ENCODE measurements at regions not wholly inside any gene's neighbourhood (a gene's known extent, or its start where the extent isn't known, plus 50 kb on each side); places are given as distances from the start of the nearest gene placed in this dataset.
A peak's percentile ranks its signal among the peaks of the same experiment; 100 is the strongest.

GRCh38 chr5:83817591-83817990 lies 96.9 kb upstream of the HAPLN1 start:
- H3K4me1 ChIP-seq (ENCODE audit: control insufficient read depth, insufficient read depth, low read length) = no peaks in the 10 kb centered on the region
- H3K4me2 ChIP-seq (ENCODE audit: control insufficient read depth, insufficient read depth) = no peak overlapping the region
- no peak overlapping the region for H3K4me3 ChIP-seq
- H3K9me3 ChIP-seq (replicated peaks; ENCODE audit: control insufficient read depth, insufficient read depth, low read length) = no peaks in the 10 kb centered on the region
- no peak for FAIRE-seq
- H2AFZ ChIP-seq (ENCODE audit: control insufficient read depth, low read depth, low read length) = no peak overlapping the region
- RAD21 ChIA-PET (ENCODE audit: unreplicated experiment) = no interaction called here
- SMC1A ChIA-PET (ENCODE audit: uncharacterized antibody, unreplicated experiment) = no interaction called here
- no peak for DNase-seq (ENCODE audit: low read depth, low spot score)
- H3K27me3 ChIP-seq (replicated peaks in 1 of 2; ENCODE audit: control insufficient read depth in 2 of 2, insufficient read depth in 2 of 2, low read length in 1 of 2) = no peaks in the 10 kb centered on the region
- H3K27ac ChIP-seq (ENCODE audit: control insufficient read depth, insufficient read depth) = no peak overlapping the region
- H4K20me1 ChIP-seq (ENCODE audit: control insufficient read depth, insufficient read depth) = no peaks in the 10 kb centered on the region
- no peaks in the 10 kb centered on the region for H3K79me2 ChIP-seq (ENCODE audit: control insufficient read depth, insufficient read depth, low read length)
- POLR2A ChIA-PET = no interaction called here
- no TSS peak for BruUV-seq (replicated peaks)
- peak; percentile 66 for ATAC-seq
- H3K9ac ChIP-seq (ENCODE audit: control insufficient read depth, insufficient read depth, low read length) = no peak overlapping the region
- WGBS (ENCODE audit: insufficient coverage, insufficient replicate concordance, low lambda C conversion rate, missing lambda C conversion rate) = 0% methylated on average over 1 of the region's 1 CpG
- CTCF ChIA-PET = no interaction called here
- in situ Hi-C loops (cut with MboI) = no loop called here
- no peaks in the 10 kb centered on the region for H3K36me3 ChIP-seq (ENCODE audit: control insufficient read depth in 2 of 2, insufficient read depth in 2 of 2, low read length in 1 of 2)
- intact Hi-C loops (cut with micrococcal nuclease; ENCODE audit: unreplicated experiment) = no loop called here
- TF ChIP-seq IRF4 (IDR thresholded peaks at IDR 0.05; ENCODE audit: low read depth, low read length) (0 out of 2 replicates have a peak, but pooled peaks have one; percentile 23), IKZF2 (IDR thresholded peaks at IDR 0.05) (peak; percentile 38 to 46; a peak in 1 of 4 replicates), CREM (IDR thresholded peaks at IDR 0.05; ENCODE audit: low read depth) (no peak), HCFC1 (IDR thresholded peaks at IDR 0.05; ENCODE audit: low read length) (no peak), ZNF622 (IDR thresholded peaks at IDR 0.05) (no peak), RAD51 (IDR thresholded peaks at IDR 0.05) (no peak), EZH2 (IDR thresholded peaks at IDR 0.05; ENCODE audit: borderline replicate concordance, control insufficient read depth, low read depth, low read length) (no peak), MEF2A (IDR thresholded peaks at IDR 0.05; ENCODE audit: insufficient read depth, low read depth, low read length) (no peak), MEF2B (IDR thresholded peaks at IDR 0.05; ENCODE audit: partially characterized antibody, poor library complexity, severe bottlenecking) (no peak), EED (IDR thresholded peaks at IDR 0.05; ENCODE audit: low read depth) (no peak), JUNB (IDR thresholded peaks at IDR 0.05) (peak; percentile 47; the same call in 1 of the 2 replicates), SPI1 (IDR thresholded peaks at IDR 0.05; ENCODE audit: borderline replicate concordance, insufficient read depth, low read depth, low read length) (peak; percentile 69), BRCA1 (IDR thresholded peaks at IDR 0.05; ENCODE audit: low read depth, low read length) (no peak), KDM1A (IDR thresholded peaks at IDR 0.05; ENCODE audit: borderline replicate concordance) (no peak), BMI1 (IDR thresholded peaks at IDR 0.05; ENCODE audit: borderline replicate concordance) (no peak), IKZF1 (conservative IDR thresholded peaks at IDR 0.05) (0 out of 2 replicates have a peak, but pooled peaks have one; percentile 18), KAT2A (conservative IDR thresholded peaks at IDR 0.05; ENCODE audit: control insufficient read depth, low read depth, low read length) (no peak), ZNF274 (IDR thresholded peaks at IDR 0.05; ENCODE audit: insufficient read depth, insufficient read length) (no peak)
- TF ChIP-seq, protein P1, sequence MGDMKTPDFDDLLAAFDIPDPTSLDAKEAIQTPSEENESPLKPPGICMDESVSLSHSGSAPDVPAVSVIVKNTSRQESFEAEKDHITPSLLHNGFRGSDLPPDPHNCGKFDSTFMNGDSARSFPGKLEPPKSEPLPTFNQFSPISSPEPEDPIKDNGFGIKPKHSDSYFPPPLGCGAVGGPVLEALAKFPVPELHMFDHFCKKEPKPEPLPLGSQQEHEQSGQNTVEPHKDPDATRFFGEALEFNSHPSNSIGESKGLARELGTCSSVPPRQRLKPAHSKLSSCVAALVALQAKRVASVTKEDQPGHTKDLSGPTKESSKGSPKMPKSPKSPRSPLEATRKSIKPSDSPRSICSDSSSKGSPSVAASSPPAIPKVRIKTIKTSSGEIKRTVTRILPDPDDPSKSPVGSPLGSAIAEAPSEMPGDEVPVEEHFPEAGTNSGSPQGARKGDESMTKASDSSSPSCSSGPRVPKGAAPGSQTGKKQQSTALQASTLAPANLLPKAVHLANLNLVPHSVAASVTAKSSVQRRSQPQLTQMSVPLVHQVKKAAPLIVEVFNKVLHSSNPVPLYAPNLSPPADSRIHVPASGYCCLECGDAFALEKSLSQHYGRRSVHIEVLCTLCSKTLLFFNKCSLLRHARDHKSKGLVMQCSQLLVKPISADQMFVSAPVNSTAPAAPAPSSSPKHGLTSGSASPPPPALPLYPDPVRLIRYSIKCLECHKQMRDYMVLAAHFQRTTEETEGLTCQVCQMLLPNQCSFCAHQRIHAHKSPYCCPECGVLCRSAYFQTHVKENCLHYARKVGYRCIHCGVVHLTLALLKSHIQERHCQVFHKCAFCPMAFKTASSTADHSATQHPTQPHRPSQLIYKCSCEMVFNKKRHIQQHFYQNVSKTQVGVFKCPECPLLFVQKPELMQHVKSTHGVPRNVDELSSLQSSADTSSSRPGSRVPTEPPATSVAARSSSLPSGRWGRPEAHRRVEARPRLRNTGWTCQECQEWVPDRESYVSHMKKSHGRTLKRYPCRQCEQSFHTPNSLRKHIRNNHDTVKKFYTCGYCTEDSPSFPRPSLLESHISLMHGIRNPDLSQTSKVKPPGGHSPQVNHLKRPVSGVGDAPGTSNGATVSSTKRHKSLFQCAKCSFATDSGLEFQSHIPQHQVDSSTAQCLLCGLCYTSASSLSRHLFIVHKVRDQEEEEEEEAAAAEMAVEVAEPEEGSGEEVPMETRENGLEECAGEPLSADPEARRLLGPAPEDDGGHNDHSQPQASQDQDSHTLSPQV (IDR thresholded peaks at IDR 0.05) = no peak
- TF ChIP-seq, protein P2, sequence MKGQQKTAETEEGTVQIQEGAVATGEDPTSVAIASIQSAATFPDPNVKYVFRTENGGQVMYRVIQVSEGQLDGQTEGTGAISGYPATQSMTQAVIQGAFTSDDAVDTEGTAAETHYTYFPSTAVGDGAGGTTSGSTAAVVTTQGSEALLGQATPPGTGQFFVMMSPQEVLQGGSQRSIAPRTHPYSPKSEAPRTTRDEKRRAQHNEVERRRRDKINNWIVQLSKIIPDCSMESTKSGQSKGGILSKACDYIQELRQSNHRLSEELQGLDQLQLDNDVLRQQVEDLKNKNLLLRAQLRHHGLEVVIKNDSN (IDR thresholded peaks at IDR 0.05; ENCODE audit: borderline replicate concordance, extremely low read length, insufficient read depth, low read depth, low read length) = no peak
- TF ChIP-seq, protein P3, sequence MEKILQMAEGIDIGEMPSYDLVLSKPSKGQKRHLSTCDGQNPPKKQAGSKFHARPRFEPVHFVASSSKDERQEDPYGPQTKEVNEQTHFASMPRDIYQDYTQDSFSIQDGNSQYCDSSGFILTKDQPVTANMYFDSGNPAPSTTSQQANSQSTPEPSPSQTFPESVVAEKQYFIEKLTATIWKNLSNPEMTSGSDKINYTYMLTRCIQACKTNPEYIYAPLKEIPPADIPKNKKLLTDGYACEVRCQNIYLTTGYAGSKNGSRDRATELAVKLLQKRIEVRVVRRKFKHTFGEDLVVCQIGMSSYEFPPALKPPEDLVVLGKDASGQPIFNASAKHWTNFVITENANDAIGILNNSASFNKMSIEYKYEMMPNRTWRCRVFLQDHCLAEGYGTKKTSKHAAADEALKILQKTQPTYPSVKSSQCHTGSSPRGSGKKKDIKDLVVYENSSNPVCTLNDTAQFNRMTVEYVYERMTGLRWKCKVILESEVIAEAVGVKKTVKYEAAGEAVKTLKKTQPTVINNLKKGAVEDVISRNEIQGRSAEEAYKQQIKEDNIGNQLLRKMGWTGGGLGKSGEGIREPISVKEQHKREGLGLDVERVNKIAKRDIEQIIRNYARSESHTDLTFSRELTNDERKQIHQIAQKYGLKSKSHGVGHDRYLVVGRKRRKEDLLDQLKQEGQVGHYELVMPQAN (conservative IDR thresholded peaks at IDR 0.05) = no peak
